ENCODE measurements at regions not wholly inside any gene's neighbourhood (a gene's known extent, or its start where the extent isn't known, plus 50 kb on each side); places are given as distances from the start of the nearest gene placed in this dataset.
A peak's percentile ranks its signal among the peaks of the same experiment; 100 is the strongest.

DNA sequence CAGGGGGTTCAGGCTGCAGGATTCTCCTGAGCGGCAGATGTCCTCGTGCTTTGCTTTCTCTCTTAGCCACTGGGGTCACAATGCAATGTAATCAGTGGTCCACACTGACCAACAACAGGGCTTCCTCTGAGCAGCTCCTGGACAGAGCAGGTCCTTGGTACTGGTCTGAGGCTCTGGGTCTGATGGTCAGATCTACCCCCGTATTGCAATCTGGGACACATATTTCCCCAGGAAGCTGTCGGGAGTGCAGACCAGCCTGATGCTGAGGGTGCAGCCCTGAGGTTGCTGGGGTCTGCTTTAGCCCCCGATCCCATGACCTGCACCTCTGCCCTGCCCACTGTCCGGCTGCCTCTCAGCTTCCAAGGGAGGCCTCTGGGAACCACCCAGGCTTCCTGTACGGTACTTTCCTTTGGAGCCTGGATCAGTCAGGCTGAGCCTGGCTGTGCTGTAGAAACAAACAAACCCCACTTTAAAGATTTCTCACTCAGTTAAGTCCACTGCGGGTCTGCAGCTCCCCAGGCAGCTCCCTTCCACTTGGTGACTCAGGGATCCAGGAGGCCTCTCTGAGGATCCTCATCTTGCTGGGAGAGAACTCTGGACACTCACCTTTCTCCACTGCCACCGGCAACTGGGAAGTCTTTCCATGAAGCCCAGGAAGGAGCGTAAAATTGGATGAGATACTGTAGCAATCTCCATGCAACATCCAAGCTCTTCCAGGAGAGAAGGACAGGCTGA is 1046.6 kb downstream of the TBC1D22A start:
- no peaks in the 10 kb centered on the region for H3F3A ChIP-seq (replicated peaks; ENCODE audit: low read depth)
- H3K27me3 ChIP-seq (ENCODE audit: insufficient read depth) = no peaks in the 10 kb centered on the region
- Mint-ChIP-seq H3K27ac (no peak overlapping the region), H3K4me3 (no peak overlapping the region), H3K4me1 (peaks cover 15% of the 10 kb centered on the region), H3K27me3 (ENCODE audit: insufficient read depth, low read depth, poor library complexity) (peaks cover 4% of the 10 kb centered on the region), H3K9me3 (peaks cover 13% of the 10 kb centered on the region; the same call in 2 of the 3 replicates), H3K36me3 (ENCODE audit: low read depth) (no peaks in the 10 kb centered on the region; the same call in 2 of the 3 replicates)
- H3K36me3 ChIP-seq (ENCODE audit: insufficient read depth) = peaks cover 4% of the 10 kb centered on the region; the same call in 1 of the 2 replicates
- H3K4me3 ChIP-seq = no peak overlapping the region
- no peaks in the 10 kb centered on the region for H4K20me1 ChIP-seq (replicated peaks; ENCODE audit: insufficient read depth)
- no peak overlapping the region for H2AFZ ChIP-seq
- no peaks in the 10 kb centered on the region for H3K79me2 ChIP-seq (replicated peaks; ENCODE audit: insufficient read depth)
- no peak overlapping the region for H3K27ac ChIP-seq (ENCODE audit: low read depth)
- no peak for DNase-seq (ENCODE audit: low spot score)
- no peak for ATAC-seq
- no peaks in the 10 kb centered on the region for H3K4me1 ChIP-seq (ENCODE audit: insufficient read depth)
- TF ChIP-seq ZNF462 (CRISPR knock-in tag; IDR thresholded peaks at IDR 0.05) (no peak), STAT1 (IDR thresholded peaks at IDR 0.05; ENCODE audit: unreplicated experiment) (no peak)
- no peaks in the 10 kb centered on the region for H3K9me2 ChIP-seq (ENCODE audit: insufficient read depth)
- no peak overlapping the region for H3K4me2 ChIP-seq

DNA sequence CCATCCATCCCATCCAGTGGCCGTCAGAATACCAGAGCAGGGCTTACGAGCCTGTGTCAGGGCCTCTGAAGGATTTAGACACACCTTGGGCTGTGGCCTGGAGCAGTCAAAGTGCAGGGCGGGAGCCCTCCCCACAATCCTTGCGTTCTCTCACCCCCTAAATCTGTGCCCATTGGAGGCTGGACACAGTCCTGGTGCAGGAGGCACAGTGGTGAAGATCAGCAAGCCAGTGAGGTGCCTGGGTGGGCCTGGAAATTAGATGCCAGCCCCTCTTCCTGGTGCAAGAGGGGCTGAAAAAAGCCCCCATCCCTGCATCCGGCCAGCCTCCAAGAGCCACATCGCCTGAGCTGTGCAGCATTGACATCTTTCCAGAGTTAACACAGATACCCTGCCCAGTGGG is 1045.8 kb downstream of the TBC1D22A start:
- H3K27ac Mint-ChIP-seq = no peak overlapping the region
- H2AFZ ChIP-seq = no peak overlapping the region
- H3K4me1 Mint-ChIP-seq = peaks cover 15% of the 10 kb centered on the region
- ATAC-seq (peak; percentile 43), DNase-seq (ENCODE audit: low spot score) (no peak)
- H3K36me3 Mint-ChIP-seq (ENCODE audit: low read depth) = no peaks in the 10 kb centered on the region; the same call in 2 of the 3 replicates
- no peak overlapping the region for H3K4me3 ChIP-seq
- no peak overlapping the region for H3K4me2 ChIP-seq
- peaks cover 6% of the 10 kb centered on the region for H3K27me3 Mint-ChIP-seq (ENCODE audit: insufficient read depth, low read depth, poor library complexity)
- H3K9me3 Mint-ChIP-seq = peaks cover 8% of the 10 kb centered on the region; the same call in 2 of the 3 replicates
- no peak overlapping the region for H3K4me3 Mint-ChIP-seq
- H3K36me3 ChIP-seq (ENCODE audit: insufficient read depth) = 0 out of 2 replicates have a peak, but pooled peaks cover 4% of the 10 kb centered on the region
- no peaks in the 10 kb centered on the region for H3K27me3 ChIP-seq (ENCODE audit: insufficient read depth)
- H3K79me2 ChIP-seq (replicated peaks; ENCODE audit: insufficient read depth) = no peaks in the 10 kb centered on the region
- no peak overlapping the region for H3K27ac ChIP-seq (ENCODE audit: low read depth)
- H3K4me1 ChIP-seq (ENCODE audit: insufficient read depth) = no peaks in the 10 kb centered on the region
- H3K9me2 ChIP-seq (ENCODE audit: insufficient read depth) = no peaks in the 10 kb centered on the region
- H3F3A ChIP-seq (replicated peaks; ENCODE audit: low read depth) = no peaks in the 10 kb centered on the region
- no peaks in the 10 kb centered on the region for H4K20me1 ChIP-seq (replicated peaks; ENCODE audit: insufficient read depth)
- TF ChIP-seq EZH2phosphoT487 (IDR thresholded peaks at IDR 0.05; ENCODE audit: unreplicated experiment) (no peak), ZNF462 (CRISPR knock-in tag; IDR thresholded peaks at IDR 0.05) (no peak), JUNB (IDR thresholded peaks at IDR 0.05; ENCODE audit: unreplicated experiment) (no peak), CREB1 (CRISPR knock-in tag; IDR thresholded peaks at IDR 0.05; ENCODE audit: low read depth) (no peak)

Measured in GM23338 (cell line).